ENCODE measurements at regions not wholly inside any gene's neighbourhood (a gene's known extent, or its start where the extent isn't known, plus 50 kb on each side); places are given as distances from the start of the nearest gene placed in this dataset.

- TF ChIP-seq ZNF18 (CRISPR knock-in tag; IDR thresholded peaks at IDR 0.05; ENCODE audit: insufficient replicate concordance) (no peak), ZMAT5 (CRISPR knock-in tag; IDR thresholded peaks at IDR 0.05; ENCODE audit: borderline replicate concordance, low read depth) (no peak), THAP7 (CRISPR knock-in tag; IDR thresholded peaks at IDR 0.05) (no peak), SNAPC4 (CRISPR knock-in tag; IDR thresholded peaks at IDR 0.05) (no peak), ZNF234 (CRISPR knock-in tag; conservative IDR thresholded peaks at IDR 0.05) (no peak), ZSCAN25 (CRISPR knock-in tag; IDR thresholded peaks at IDR 0.05) (no peak), ZNF263 (CRISPR knock-in tag; IDR thresholded peaks at IDR 0.05) (no peak), FOXP1 (IDR thresholded peaks at IDR 0.05) (no peak), FOXP1 (CRISPR knock-in tag; IDR thresholded peaks at IDR 0.05) (peak; percentile 42; the same call in 1 of the 2 replicates), BRCA1 (CRISPR knock-in tag; IDR thresholded peaks at IDR 0.05) (no peak), RFX3 (CRISPR knock-in tag; IDR thresholded peaks at IDR 0.05) (no peak), RBAK (CRISPR knock-in tag; IDR thresholded peaks at IDR 0.05) (no peak), ZNF329 (CRISPR knock-in tag; IDR thresholded peaks at IDR 0.05; ENCODE audit: low read depth) (no peak), ZNF891 (CRISPR knock-in tag; IDR thresholded peaks at IDR 0.05) (no peak), ONECUT2 (CRISPR knock-in tag; IDR thresholded peaks at IDR 0.05) (no peak), ZIK1 (CRISPR knock-in tag; IDR thresholded peaks at IDR 0.05; ENCODE audit: borderline replicate concordance, low read depth) (no peak), FUBP1 (CRISPR knock-in tag; IDR thresholded peaks at IDR 0.05; ENCODE audit: borderline replicate concordance) (no peak), KDM6A (CRISPR knock-in tag; IDR thresholded peaks at IDR 0.05; ENCODE audit: low read depth) (no peak), MIXL1 (CRISPR knock-in tag; IDR thresholded peaks at IDR 0.05) (peak; percentile 63; the same call in 1 of the 2 replicates), ZFP36L2 (CRISPR knock-in tag; IDR thresholded peaks at IDR 0.05) (no peak), ZNF446 (CRISPR knock-in tag; IDR thresholded peaks at IDR 0.05) (no peak), ZBTB1 (CRISPR knock-in tag; IDR thresholded peaks at IDR 0.05; ENCODE audit: borderline replicate concordance) (no peak), EHMT2 (IDR thresholded peaks at IDR 0.05; ENCODE audit: borderline replicate concordance, low read depth, low read length) (no peak)
These were observed 61.1 kb upstream of the IRF2BP2 start (continued) for GRCh38 chr1:234670967-234671626.
